LoVo (cell line): ENCODE measurements at regions not wholly inside any gene's neighbourhood (a gene's known extent, or its start where the extent isn't known, plus 50 kb on each side); places are given as distances from the start of the nearest gene placed in this dataset.

Experiments
- DNase-seq: peaks from one replicate; pipeline ENCODE4 v3.0.0-alpha.2; 2016; ENCODE audit warnings: low spot score

- DNase-seq = no peak
Measured at GRCh38 chr14:98959410-98959809, 312.6 kb downstream of the BCL11B start.

- no peak for DNase-seq
Measured at GRCh38 chr14:98959958-98960616, 311.9 kb downstream of the BCL11B start.

- no peak for DNase-seq
Measured at GRCh38 chr14:98960617-98961013, 311.4 kb downstream of the BCL11B start.

GRCh38 chr14:98961191-98961590 is 310.8 kb downstream of the BCL11B start:
- DNase-seq = no peak

- no peak for DNase-seq
Measured at GRCh38 chr14:98962118-98962517, 309.9 kb downstream of the BCL11B start.

GRCh38 chr14:98963610-98964009 is 308.4 kb downstream of the BCL11B start:
- no peak for DNase-seq

GRCh38 chr14:98964171-98964570 is 307.8 kb downstream of the BCL11B start:
- no peak for DNase-seq

- no peak for DNase-seq
Measured at GRCh38 chr14:98965076-98965475, 306.9 kb downstream of the BCL11B start.

- no peak for DNase-seq
Measured at GRCh38 chr14:98966016-98966415, 306.0 kb downstream of the BCL11B start.

GRCh38 chr14:98966475-98967162 is 305.4 kb downstream of the BCL11B start:
- DNase-seq = no peak

- DNase-seq = no peak
Measured at GRCh38 chr14:98974113-98974512, 297.9 kb downstream of the BCL11B start.

GRCh38 chr14:98976271-98976670 is 295.7 kb downstream of the BCL11B start:
- no peak for DNase-seq

GRCh38 chr14:98977451-98977850 is 294.5 kb downstream of the BCL11B start:
- DNase-seq = no peak

- no peak for DNase-seq
Measured at GRCh38 chr14:98982986-98983385, 289.0 kb downstream of the BCL11B start.

- no peak for DNase-seq
Measured at GRCh38 chr14:98984027-98984718, 287.8 kb downstream of the BCL11B start.

GRCh38 chr14:98984719-98985041 is 287.3 kb downstream of the BCL11B start:
- no peak for DNase-seq

- no peak for DNase-seq
Measured at GRCh38 chr14:98993818-98994217, 278.2 kb downstream of the BCL11B start.

- DNase-seq = no peak
Measured at GRCh38 chr14:98994561-98994960, 277.4 kb downstream of the BCL11B start.

GRCh38 chr14:98997526-98998205 is 274.3 kb downstream of the BCL11B start:
- no peak for DNase-seq

- no peak for DNase-seq
Measured at GRCh38 chr14:98999345-98999744, 272.7 kb downstream of the BCL11B start.

GRCh38 chr14:98999901-99000300 is 272.1 kb downstream of the BCL11B start:
- no peak for DNase-seq

- DNase-seq = no peak
Measured at GRCh38 chr14:99001241-99001640, 270.8 kb downstream of the BCL11B start.

GRCh38 chr14:99003646-99004045 is 268.4 kb downstream of the BCL11B start:
- DNase-seq = no peak
